Stimulated activated CD8-positive, alpha-beta memory T cell treated with anti-CD3 and anti-CD28 coated beads, Interleukin-12 subunit alpha, Interleukin-12 subunit beta, amount 100 ng/mL, for 24 hours (primary cell): ENCODE measurements at regions not wholly inside any gene's neighbourhood (a gene's known extent, or its start where the extent isn't known, plus 50 kb on each side); places are given as distances from the start of the nearest gene placed in this dataset.

Experiments used
- DNase-seq: peaks from one replicate; pipeline ENCODE4 v3.0.0-alpha.2; 2020; ENCODE audit errors: extremely low read depth

GRCh38 chr10:10110844-10111490 is 906.7 kb upstream of the CELF2 start:
- DNase-seq: no peak

- no peak for DNase-seq
Observed at GRCh38 chr10:10118131-10118530, 899.5 kb upstream of the CELF2 start.

- no peak for DNase-seq
Observed at GRCh38 chr10:10120671-10121070, 897.0 kb upstream of the CELF2 start.

- DNase-seq: no peak
Observed at GRCh38 chr10:10125676-10126075, 892.0 kb upstream of the CELF2 start.

DNA sequence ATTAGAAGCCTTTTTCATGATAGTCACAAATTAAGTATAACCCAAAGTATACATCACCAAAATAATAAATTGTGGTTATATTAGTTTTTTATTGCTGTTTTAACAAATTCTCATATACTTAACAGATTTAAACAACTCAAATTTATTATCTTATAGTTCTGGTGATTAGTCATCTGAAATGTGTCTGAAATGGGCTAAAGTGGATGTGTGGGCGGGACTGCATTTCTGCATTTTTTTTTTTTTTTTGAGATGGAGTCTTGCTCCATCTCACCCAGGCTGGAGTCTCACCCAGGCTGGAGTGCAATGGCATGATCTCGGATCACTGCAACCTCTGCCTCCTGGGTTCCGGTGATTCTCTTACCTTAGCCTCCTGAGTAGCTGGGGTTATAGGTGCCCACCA is 891.5 kb upstream of the CELF2 start:
- DNase-seq: no peak

DNA sequence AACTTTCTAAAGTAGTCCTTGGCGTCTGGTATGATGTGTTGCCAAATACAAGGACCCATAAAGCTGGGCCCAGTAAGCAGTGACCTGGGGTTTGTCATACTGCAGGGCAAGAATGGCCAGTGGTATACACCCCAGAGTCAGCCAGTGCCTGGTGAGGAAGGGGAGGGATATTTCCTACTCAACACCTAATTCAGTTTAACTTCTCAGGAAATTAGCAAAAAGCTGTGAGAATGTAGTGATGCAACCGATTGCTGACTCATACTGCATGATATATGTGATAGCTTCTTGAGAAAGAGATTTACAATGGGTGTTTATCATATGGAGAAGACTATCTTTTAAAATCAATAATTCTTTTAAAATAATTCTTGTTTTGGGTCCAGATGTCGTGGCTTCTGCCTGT is 889.3 kb upstream of the CELF2 start:
- DNase-seq: no peak

DNA sequence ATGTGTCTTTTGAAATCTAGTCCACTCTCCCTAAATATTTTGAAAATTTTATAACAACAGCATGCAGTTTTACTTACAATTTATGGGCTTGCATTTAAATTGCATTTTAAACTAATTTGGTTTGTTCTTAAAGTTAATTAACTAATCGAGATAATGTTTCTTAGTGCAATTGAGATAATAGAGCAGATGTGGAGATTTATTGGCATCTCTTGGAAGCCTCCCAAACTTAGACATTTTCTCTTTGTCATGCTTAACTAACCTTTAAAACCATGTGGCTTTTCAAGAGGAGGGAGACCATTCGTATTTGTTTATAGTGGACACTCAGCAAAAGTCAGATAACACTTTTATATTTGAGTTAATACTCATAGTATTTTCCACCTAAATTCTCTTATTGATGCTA is 887.0 kb upstream of the CELF2 start:
- no peak for DNase-seq

DNA sequence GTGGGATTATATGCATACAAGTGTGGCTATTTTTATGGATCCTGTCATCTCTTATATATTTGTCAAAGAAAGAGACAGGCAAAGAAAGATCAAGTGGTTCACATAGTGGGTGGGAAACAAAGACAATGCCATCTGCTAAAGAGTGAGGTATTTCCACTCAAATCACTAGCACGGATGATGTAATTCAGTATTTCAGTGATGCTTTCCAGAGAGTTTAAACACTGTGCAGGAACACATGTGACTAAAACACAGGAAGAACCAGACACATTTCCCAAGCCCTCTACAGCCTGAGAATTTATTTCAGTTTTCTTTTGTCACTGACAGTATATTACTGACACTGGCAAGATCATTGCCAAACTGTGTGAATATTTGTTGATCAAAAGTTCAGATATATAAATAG is 885.7 kb upstream of the CELF2 start:
- DNase-seq: no peak

- DNase-seq: no peak
Observed at GRCh38 chr10:10133281-10133680, 884.4 kb upstream of the CELF2 start.

GRCh38 chr10:10138685-10139084 is 879.0 kb upstream of the CELF2 start:
- DNase-seq: no peak

- no peak for DNase-seq
Observed at GRCh38 chr10:10141782-10142382, 875.8 kb upstream of the CELF2 start.

DNA sequence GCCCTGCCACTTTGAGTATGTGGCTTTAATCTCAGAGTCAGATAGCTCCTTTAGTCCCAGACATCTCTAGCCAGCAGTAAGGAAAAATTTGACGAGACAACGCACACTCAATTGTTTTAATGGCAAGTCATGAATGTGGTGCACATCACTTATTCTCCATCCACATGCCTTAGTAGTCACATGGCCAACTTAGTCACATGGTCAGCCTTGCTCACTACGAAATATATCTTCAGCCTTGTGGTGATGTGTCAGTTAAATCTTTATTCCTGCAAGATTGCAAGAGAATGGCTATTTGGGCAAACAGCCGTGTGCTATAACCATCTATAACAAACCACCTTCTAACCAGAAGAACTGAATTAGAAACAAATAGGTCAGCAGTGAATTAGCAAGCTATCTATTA is 871.1 kb upstream of the CELF2 start:
- DNase-seq: no peak

DNA sequence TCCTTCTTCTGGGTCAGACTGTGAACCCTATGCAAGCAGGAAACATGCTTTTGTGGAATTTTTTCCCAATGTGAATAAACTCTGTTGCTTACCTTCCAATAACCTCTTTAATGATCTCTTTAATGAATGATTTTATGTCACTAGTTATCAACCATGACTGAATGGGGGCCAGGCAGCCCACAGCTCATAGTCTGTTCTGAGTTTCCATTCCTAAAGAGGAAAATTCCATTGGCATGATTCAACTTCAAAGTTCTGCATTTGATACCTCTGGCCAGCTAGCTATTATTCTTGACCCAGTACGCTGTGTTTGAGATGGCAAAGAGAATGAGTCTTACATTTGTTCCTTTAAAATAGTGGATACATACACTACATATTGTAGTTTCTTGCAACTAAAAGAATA is 867.8 kb upstream of the CELF2 start:
- no peak for DNase-seq

DNA sequence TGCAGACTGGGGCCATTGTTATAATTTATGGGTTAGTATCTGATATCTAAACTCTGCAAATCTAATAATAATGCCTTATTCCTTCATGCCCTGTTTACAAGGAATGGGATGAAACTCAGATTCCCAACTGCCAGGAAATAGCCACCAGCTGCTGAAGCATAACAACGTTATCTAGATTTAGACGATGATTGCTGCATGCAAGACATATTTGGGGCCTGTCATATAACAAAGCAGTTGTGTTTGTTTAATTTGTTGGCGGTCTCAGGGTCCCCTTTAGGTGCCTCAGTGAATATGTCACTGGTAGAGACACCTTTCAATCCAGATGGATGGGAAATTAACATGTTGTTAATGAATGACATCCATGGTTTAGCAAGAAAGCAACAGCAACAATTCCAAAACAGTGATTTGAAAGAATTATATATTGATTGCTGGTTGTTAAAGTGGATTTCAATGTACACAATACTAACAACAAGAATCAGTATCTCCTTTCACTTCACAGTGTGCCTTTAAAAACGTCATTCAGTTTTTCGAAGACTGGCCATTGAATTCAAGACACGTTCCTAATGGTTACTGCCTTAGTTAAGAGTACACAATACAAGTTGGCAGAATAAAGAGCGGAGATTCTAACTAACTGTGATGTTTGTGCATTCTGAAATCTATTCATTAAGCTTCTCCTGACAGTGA is 860.6 kb upstream of the CELF2 start:
- DNase-seq: no peak

- no peak for DNase-seq
Observed at GRCh38 chr10:10160821-10161312, 856.8 kb upstream of the CELF2 start.

GRCh38 chr10:10164848-10165247 is 852.8 kb upstream of the CELF2 start:
- DNase-seq: no peak

DNA sequence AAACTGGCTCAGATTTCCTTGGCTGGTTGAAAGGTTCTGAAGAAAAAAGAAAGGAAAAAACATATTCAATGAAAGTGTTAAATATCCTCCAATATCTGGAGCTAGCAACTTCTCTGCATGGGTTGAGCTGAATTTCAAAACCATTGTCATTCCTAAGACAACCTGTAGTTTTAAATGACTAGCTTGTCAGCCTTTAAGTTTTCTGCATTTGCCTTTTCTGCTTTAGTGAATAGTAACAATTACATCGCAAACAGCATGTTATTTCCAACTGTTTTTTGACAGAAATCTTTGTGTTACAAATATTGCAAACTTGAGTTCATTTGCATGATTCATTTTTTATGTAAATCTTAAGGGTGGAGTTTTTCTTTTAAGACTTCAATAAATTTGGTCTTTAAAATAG is 852.3 kb upstream of the CELF2 start:
- DNase-seq: no peak

- no peak for DNase-seq
Observed at GRCh38 chr10:10178476-10178875, 839.2 kb upstream of the CELF2 start.

- no peak for DNase-seq
Observed at GRCh38 chr10:10193848-10194247, 823.8 kb upstream of the CELF2 start.

GRCh38 chr10:10196701-10197100 is 821.0 kb upstream of the CELF2 start:
- no peak for DNase-seq

GRCh38 chr10:10197423-10197822 is 820.2 kb upstream of the CELF2 start:
- DNase-seq: no peak

GRCh38 chr10:10198363-10198762 is 819.3 kb upstream of the CELF2 start:
- DNase-seq: no peak

DNA sequence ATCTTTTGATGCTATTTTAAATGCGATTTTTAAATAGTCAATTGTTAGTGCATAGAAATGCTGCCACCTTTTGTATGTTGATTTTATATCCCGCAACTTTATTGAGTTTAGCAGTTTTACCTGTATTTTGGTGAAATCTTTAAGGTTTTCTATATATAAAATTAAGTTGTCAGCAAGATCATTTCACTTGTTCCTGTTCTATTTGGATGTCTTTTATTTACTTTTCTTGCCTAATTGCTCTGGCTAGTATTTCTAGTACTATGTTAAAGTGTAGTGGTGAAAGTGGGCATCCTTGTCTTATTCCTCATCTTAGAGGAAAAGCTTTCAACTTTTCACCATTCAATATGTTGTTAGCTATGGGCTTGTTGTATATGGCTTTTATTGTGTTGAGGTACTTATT is 813.3 kb upstream of the CELF2 start:
- DNase-seq: no peak
